HepG2 (cell line): ENCODE measurements at regions not wholly inside any gene's neighbourhood (a gene's known extent, or its start where the extent isn't known, plus 50 kb on each side); places are given as distances from the start of the nearest gene placed in this dataset.

Source experiments
- NR2F2 ChIP-seq: IDR thresholded peaks from 2 replicates; pipeline ENCODE4 v1.6.1; 2012; ENCODE audit warnings: low read depth, inconsistent platforms, borderline replicate concordance
- POLR2AphosphoS5 ChIP-seq: IDR thresholded peaks from 2 replicates; pipeline ENCODE4 v1.6.1; 2012; ENCODE audit warnings: low read depth, low read length
- TBX3 ChIP-seq: fragments of 450-650 bp; IDR thresholded peaks from 2 replicates; pipeline ENCODE4 v1.6.1; 2017; ENCODE audit warnings: antibody characterized with exemption, mild to moderate bottlenecking, inconsistent platforms, borderline replicate concordance
- ZNF207 ChIP-seq: fragments of 450-650 bp; IDR thresholded peaks from 2 replicates; pipeline ENCODE4 v1.6.1; 2016; ENCODE audit warnings: antibody characterized with exemption, borderline replicate concordance
- TF ChIP-seq, protein P1 (sequence below): sonication (generic); formaldehyde crosslinking; IDR thresholded peaks from 2 replicates; pipeline ENCODE4 v1.4.0; 2020; ENCODE audit warnings: missing genetic modification reagents, mild to moderate bottlenecking, borderline replicate concordance

DNA sequence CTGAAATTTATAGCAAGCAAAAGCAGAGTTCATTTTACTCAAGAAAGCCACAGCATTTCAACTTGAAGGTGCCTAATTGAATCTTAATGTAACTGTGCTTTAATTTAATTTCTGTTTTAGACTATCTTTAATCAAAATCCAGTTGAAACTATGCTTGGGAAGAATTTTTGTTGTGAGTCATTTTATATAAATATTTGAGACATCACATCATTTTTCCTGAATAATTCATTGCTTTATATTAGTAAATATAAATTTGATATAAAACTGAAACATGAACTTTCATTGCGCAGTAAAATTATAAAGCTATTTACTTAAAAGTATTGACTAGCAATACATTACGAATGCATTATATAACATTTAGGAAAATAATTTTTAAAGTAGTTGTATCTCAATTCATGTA, 1937.1 kb upstream of the CDH9 start:
- no peak for TF ChIP-seq ZNF207
- TF ChIP-seq TBX3 = no peak
- TF ChIP-seq, protein P1, sequence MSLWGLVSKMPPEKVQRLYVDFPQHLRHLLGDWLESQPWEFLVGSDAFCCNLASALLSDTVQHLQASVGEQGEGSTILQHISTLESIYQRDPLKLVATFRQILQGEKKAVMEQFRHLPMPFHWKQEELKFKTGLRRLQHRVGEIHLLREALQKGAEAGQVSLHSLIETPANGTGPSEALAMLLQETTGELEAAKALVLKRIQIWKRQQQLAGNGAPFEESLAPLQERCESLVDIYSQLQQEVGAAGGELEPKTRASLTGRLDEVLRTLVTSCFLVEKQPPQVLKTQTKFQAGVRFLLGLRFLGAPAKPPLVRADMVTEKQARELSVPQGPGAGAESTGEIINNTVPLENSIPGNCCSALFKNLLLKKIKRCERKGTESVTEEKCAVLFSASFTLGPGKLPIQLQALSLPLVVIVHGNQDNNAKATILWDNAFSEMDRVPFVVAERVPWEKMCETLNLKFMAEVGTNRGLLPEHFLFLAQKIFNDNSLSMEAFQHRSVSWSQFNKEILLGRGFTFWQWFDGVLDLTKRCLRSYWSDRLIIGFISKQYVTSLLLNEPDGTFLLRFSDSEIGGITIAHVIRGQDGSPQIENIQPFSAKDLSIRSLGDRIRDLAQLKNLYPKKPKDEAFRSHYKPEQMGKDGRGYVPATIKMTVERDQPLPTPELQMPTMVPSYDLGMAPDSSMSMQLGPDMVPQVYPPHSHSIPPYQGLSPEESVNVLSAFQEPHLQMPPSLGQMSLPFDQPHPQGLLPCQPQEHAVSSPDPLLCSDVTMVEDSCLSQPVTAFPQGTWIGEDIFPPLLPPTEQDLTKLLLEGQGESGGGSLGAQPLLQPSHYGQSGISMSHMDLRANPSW (CRISPR knock-in tag) = no peak
- TF ChIP-seq POLR2AphosphoS5 = no peak
- no peak for TF ChIP-seq NR2F2
